GM12878 (cell line): ENCODE measurements at regions not wholly inside any gene's neighbourhood (a gene's known extent, or its start where the extent isn't known, plus 50 kb on each side); places are given as distances from the start of the nearest gene placed in this dataset.

Experiments
- PKNOX1 ChIP-seq: fragments of 450-650 bp; IDR thresholded peaks from 2 replicates; pipeline ENCODE4 v1.6.1; 2016; ENCODE audit warnings: mild to moderate bottlenecking
- SP1 ChIP-seq: IDR thresholded peaks from one replicate; pipeline ENCODE4 v1.6.1; 2011; ENCODE audit warnings: low read depth, low read length

- TF ChIP-seq SP1: no peak
- TF ChIP-seq PKNOX1: no peak
These were observed 341.0 kb upstream of the RGS6 start for GRCh38 chr14:71591231-71591630.
